Cardiac muscle cell (in vitro differentiated cells and primary cell): ENCODE measurements at regions not wholly inside any gene's neighbourhood (a gene's known extent, or its start where the extent isn't known, plus 50 kb on each side); places are given as distances from the start of the nearest gene placed in this dataset.
"Not testable (repeated sequence)": the region's sequence is repeated elsewhere in the genome, so short reads cannot be mapped to it uniquely, and the experiment has no call there.

Experiments
- DNase-seq, 2 donors: peaks; one replicate each; pipeline versions ENCODE4 v3.0.0 to v3.0.0-alpha.2; 2010 to 2017; ENCODE audit warnings: low read depth in 1 of 2, low spot score in 1 of 2
- H3K27ac ChIP-seq: fragments of 200-600 bp; sonication (generic); 2 replicates; pipeline ENCODE4 v1.5.1; 2016
- H3K27me3 ChIP-seq: fragments of 200-600 bp; sonication (generic); 2 replicates; pipeline ENCODE4 v1.6.0; 2016; ENCODE audit warnings: control low read depth
- H3K36me3 ChIP-seq: fragments of 200-600 bp; sonication (generic); 2 replicates; pipeline ENCODE4 v1.5.1; 2016; ENCODE audit warnings: control low read depth
- H3K4me1 ChIP-seq: fragments of 200-600 bp; sonication (generic); 2 replicates; pipeline ENCODE4 v1.8.1; 2017; ENCODE audit warnings: low read depth, mild to moderate bottlenecking, mixed run types
- H3K4me3 ChIP-seq: fragments of 200-600 bp; sonication (generic); 2 replicates; pipeline ENCODE4 v1.5.1; 2016; ENCODE audit warnings: mild to moderate bottlenecking
- H3K9me3 ChIP-seq: fragments of 200-600 bp; sonication (generic); 2 replicates; pipeline ENCODE4 v1.5.1; 2017; ENCODE audit warnings: low read depth, mild to moderate bottlenecking, control low read depth
- CTCF ChIP-seq: IDR thresholded peaks from 2 replicates; pipeline ENCODE4 v1.5.1; 2012; ENCODE audit warnings: low read depth, mild to moderate bottlenecking, low read length

DNA sequence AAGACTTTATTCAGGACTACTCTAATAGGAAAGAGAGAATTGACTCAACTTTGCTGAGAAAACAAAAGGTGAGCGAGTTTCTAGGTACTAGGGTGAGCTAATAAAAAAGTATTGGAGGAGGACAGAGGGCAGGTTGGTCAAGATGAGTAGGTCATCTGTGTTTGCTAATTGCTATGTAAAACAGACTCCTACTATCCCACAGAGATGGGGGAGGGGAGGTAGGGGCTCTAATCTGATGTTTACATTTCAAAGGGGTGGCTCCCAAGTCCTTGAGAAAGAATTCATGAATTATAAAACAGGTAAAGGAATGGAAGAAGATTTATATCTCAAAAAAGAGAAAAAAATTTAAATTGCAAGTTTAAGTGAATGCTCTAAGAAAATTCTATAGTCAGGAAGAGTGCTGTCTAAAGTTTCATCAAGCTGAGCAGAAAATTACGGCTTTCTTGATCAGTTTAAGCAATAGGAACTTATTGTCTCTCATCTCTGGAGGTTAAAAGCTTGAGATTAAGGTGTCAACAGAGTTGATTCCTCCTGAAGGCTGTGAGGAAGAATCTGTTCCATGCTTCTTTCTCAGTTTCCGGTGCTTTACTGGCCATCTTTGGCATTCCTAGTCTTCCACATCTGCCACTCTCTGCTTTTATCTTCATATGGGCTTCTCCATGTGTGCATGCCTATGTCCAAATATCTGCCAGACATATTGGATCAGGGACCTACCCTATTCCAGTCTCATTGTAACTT is 790.3 kb downstream of the SLITRK5 start:
- Histone ChIP-seq H3K27ac (no peak overlapping the region), H3K36me3 (no peaks in the 10 kb centered on the region), H3K4me3 (no peak overlapping the region), H3K4me1 (no peaks in the 10 kb centered on the region), H3K9me3 (no peaks in the 10 kb centered on the region), H3K27me3 (no peaks in the 10 kb centered on the region)
- DNase-seq, result no peak
- no peak for TF ChIP-seq CTCF

- no peak for TF ChIP-seq CTCF
- H3K4me1 ChIP-seq, result no peaks in the 10 kb centered on the region
Observed at GRCh38 chr13:88464851-88465250, 793.7 kb downstream of the SLITRK5 start.

GRCh38 chr13:88472316-88472715 is 801.1 kb downstream of the SLITRK5 start:
- H3K27ac ChIP-seq, result no peak overlapping the region
- H3K9me3 ChIP-seq, result no peaks in the 10 kb centered on the region
- no peaks in the 10 kb centered on the region for H3K27me3 ChIP-seq
- DNase-seq, result no peak
- H3K4me1 ChIP-seq, result no peaks in the 10 kb centered on the region
- no peak for TF ChIP-seq CTCF
- no peak overlapping the region for H3K4me3 ChIP-seq
- no peaks in the 10 kb centered on the region for H3K36me3 ChIP-seq

More at GRCh38 chr13:88464851-88465250, 793.7 kb downstream of the SLITRK5 start:
- Histone ChIP-seq H3K4me3 (no peak overlapping the region), H3K27ac (no peak overlapping the region), H3K27me3 (no peaks in the 10 kb centered on the region), H3K9me3 (no peaks in the 10 kb centered on the region), H3K36me3 (no peaks in the 10 kb centered on the region)
- no peak for DNase-seq

DNA sequence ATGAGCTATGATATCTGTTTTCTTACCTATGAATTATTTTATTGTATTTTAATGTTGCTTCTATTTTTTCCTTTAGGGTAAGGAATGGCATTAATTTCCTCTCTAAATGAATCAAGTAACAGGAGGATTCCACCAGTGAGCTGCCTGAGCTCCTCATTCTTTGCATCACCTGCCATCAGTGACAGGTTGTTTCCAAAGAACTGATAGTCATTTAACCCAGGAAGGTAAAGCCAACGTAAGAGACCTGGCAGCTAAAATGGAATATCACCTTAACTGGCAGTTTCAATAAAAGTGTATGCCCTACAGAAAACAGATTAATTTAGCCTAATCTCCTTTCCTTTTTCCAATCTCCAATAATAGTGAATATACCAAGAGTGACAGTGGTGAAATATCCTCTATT is 812.0 kb downstream of the SLITRK5 start:
- Histone ChIP-seq H3K9me3 (peaks cover 3% of the 10 kb centered on the region), H3K4me1 (no peaks in the 10 kb centered on the region), H3K27me3 (no peaks in the 10 kb centered on the region), H3K36me3 (no peaks in the 10 kb centered on the region), H3K27ac (no peak overlapping the region), H3K4me3 (no peak overlapping the region)
- no peak for DNase-seq
- no peak for TF ChIP-seq CTCF

- Histone ChIP-seq H3K4me1 (no peaks in the 10 kb centered on the region), H3K4me3 (no peak overlapping the region), H3K27me3 (no peaks in the 10 kb centered on the region), H3K27ac (no peak overlapping the region), H3K36me3 (no peaks in the 10 kb centered on the region), H3K9me3 (no peaks in the 10 kb centered on the region)
- no peak for DNase-seq
- no peak for TF ChIP-seq CTCF
Observed at GRCh38 chr13:88507909-88508308, 836.7 kb downstream of the SLITRK5 start.

DNA sequence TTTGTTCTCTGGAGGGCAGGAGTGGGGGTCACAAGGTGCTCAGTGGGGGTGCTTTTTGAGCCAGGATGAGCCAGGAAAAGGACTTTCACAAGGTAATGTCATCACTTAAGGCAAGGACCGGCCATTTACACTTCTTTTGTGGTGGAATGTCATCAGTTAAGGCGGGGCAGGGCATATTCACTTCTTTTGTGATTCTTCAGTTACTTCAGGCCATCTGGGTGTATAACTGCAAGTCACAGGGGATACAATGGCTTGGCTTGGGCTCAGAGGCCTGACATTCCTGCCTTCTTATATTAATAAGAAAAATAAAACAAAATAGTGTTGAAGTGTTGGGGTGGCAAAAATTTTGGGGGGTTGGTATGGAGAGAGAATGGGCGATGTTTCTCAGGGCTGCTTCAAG is 841.8 kb downstream of the SLITRK5 start:
- H3K4me1 ChIP-seq, DNase-seq, H3K27ac ChIP-seq, H3K4me3 ChIP-seq, H3K36me3 ChIP-seq, H3K9me3 ChIP-seq, H3K27me3 ChIP-seq: not testable (repeated sequence)
